DOHH2 (cell line): ENCODE measurements at regions not wholly inside any gene's neighbourhood (a gene's known extent, or its start where the extent isn't known, plus 50 kb on each side); places are given as distances from the start of the nearest gene placed in this dataset.

Source experiments
- EZH2phosphoT487 ChIP-seq: fragments of 200-600 bp; sonication (generic); IDR thresholded peaks from 2 replicates; pipeline ENCODE4 v1.6.1; 2017; ENCODE audit warnings: borderline replicate concordance, mild to moderate bottlenecking, antibody characterized with exemption, low read length, moderate library complexity, mixed read lengths
- TF ChIP-seq, protein P1 (sequence below): fragments of 200-600 bp; sonication (generic); IDR thresholded peaks from one replicate; pipeline ENCODE4 v1.5.1; 2014; ENCODE audit warnings: antibody characterized with exemption, mild to moderate bottlenecking, low read depth, low read length; ENCODE audit not compliant: poor library complexity, severe bottlenecking

DNA sequence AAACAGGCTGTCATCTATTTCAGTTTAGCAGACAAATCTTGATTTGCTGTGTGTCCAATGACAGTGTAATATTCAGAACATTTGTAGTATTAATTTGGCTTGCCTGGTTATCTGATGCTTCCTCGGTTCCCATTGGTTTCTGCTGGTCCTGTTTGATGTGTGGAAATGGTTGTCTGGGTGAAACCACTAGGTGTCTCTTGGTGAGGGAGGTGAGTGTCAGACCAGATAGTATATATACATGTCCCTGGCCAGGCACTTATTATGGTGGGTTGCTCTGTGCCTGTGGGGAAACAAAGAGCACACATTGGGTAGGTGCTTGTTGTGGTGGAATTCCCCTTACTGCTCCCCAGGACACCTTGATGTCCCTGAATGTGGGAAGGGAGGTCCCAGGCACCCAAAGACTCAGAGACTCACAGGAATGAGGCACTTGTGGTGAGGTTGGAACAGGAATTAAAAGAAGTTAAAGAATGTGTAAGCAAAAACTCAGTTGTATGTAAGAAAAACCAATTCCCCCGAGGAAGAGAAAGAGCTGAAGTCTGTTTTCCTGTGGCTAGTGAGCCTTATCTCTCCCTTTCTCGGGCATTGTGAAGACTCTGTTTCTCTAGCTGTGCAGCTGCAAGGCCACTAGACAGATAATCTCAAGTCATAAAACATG lies 1519.1 kb downstream of the BRINP3 start:
- TF ChIP-seq, protein P1, sequence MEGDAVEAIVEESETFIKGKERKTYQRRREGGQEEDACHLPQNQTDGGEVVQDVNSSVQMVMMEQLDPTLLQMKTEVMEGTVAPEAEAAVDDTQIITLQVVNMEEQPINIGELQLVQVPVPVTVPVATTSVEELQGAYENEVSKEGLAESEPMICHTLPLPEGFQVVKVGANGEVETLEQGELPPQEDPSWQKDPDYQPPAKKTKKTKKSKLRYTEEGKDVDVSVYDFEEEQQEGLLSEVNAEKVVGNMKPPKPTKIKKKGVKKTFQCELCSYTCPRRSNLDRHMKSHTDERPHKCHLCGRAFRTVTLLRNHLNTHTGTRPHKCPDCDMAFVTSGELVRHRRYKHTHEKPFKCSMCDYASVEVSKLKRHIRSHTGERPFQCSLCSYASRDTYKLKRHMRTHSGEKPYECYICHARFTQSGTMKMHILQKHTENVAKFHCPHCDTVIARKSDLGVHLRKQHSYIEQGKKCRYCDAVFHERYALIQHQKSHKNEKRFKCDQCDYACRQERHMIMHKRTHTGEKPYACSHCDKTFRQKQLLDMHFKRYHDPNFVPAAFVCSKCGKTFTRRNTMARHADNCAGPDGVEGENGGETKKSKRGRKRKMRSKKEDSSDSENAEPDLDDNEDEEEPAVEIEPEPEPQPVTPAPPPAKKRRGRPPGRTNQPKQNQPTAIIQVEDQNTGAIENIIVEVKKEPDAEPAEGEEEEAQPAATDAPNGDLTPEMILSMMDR: no peak
- TF ChIP-seq EZH2phosphoT487: no peak
